ENCODE measurements at regions not wholly inside any gene's neighbourhood (a gene's known extent, or its start where the extent isn't known, plus 50 kb on each side); places are given as distances from the start of the nearest gene placed in this dataset.

GRCh38 chr12:18818579-18819268 is 80.8 kb downstream of the CAPZA3 start:
- Mint-ChIP-seq H3K4me1 (ENCODE audit: unreplicated experiment) (no peaks in the 10 kb centered on the region), H3K27ac (ENCODE audit: unreplicated experiment) (no peak overlapping the region), H3K9me3 (ENCODE audit: unreplicated experiment) (no peaks in the 10 kb centered on the region), H3K4me3 (ENCODE audit: unreplicated experiment) (no peak overlapping the region), H3K27me3 (ENCODE audit: unreplicated experiment) (no peaks in the 10 kb centered on the region), H3K36me3 (ENCODE audit: low read depth, unreplicated experiment) (no peaks in the 10 kb centered on the region)
- DNase-seq (ENCODE audit: low spot score), result no peak
- no peak for TF ChIP-seq CTCF (IDR thresholded peaks at IDR 0.05; ENCODE audit: unreplicated experiment)

GRCh38 chr12:18819484-18819883 is 81.6 kb downstream of the CAPZA3 start:
- H3K9me3 Mint-ChIP-seq (ENCODE audit: unreplicated experiment), result no peaks in the 10 kb centered on the region
- H3K4me3 Mint-ChIP-seq (ENCODE audit: unreplicated experiment), result no peak overlapping the region
- H3K4me1 Mint-ChIP-seq (ENCODE audit: unreplicated experiment), result no peaks in the 10 kb centered on the region

GRCh38 chr12:18823461-18823860 is 85.5 kb downstream of the CAPZA3 start:
- Mint-ChIP-seq H3K4me1 (ENCODE audit: unreplicated experiment) (no peaks in the 10 kb centered on the region), H3K4me3 (ENCODE audit: unreplicated experiment) (no peak overlapping the region), H3K27ac (ENCODE audit: unreplicated experiment) (no peak overlapping the region), H3K36me3 (ENCODE audit: low read depth, unreplicated experiment) (no peaks in the 10 kb centered on the region), H3K27me3 (ENCODE audit: unreplicated experiment) (no peaks in the 10 kb centered on the region), H3K9me3 (ENCODE audit: unreplicated experiment) (peaks cover 2% of the 10 kb centered on the region)
- no peak for DNase-seq (ENCODE audit: low spot score)
- TF ChIP-seq CTCF (IDR thresholded peaks at IDR 0.05; ENCODE audit: unreplicated experiment), result no peak

More at GRCh38 chr12:18819484-18819883, 81.6 kb downstream of the CAPZA3 start:
- Mint-ChIP-seq H3K36me3 (ENCODE audit: low read depth, unreplicated experiment) (no peaks in the 10 kb centered on the region), H3K27me3 (ENCODE audit: unreplicated experiment) (no peaks in the 10 kb centered on the region), H3K27ac (ENCODE audit: unreplicated experiment) (no peak overlapping the region)
- no peak for TF ChIP-seq CTCF (IDR thresholded peaks at IDR 0.05; ENCODE audit: unreplicated experiment)
- DNase-seq (ENCODE audit: low spot score), result no peak

- Mint-ChIP-seq H3K4me1 (ENCODE audit: unreplicated experiment) (no peaks in the 10 kb centered on the region), H3K4me3 (ENCODE audit: unreplicated experiment) (no peak overlapping the region), H3K27me3 (ENCODE audit: unreplicated experiment) (no peaks in the 10 kb centered on the region), H3K9me3 (ENCODE audit: unreplicated experiment) (peaks cover 9% of the 10 kb centered on the region), H3K36me3 (ENCODE audit: low read depth, unreplicated experiment) (no peaks in the 10 kb centered on the region), H3K27ac (ENCODE audit: unreplicated experiment) (no peak overlapping the region)
- TF ChIP-seq CTCF (IDR thresholded peaks at IDR 0.05; ENCODE audit: unreplicated experiment), result no peak
- no peak for DNase-seq (ENCODE audit: low spot score)
These were observed 86.4 kb downstream of the CAPZA3 start for GRCh38 chr12:18824287-18824686.

- no peak for DNase-seq (ENCODE audit: low spot score)
- Mint-ChIP-seq H3K9me3 (ENCODE audit: unreplicated experiment) (peaks cover 9% of the 10 kb centered on the region), H3K27me3 (ENCODE audit: unreplicated experiment) (no peaks in the 10 kb centered on the region), H3K36me3 (ENCODE audit: low read depth, unreplicated experiment) (no peaks in the 10 kb centered on the region), H3K4me1 (ENCODE audit: unreplicated experiment) (no peaks in the 10 kb centered on the region), H3K4me3 (ENCODE audit: unreplicated experiment) (no peak overlapping the region), H3K27ac (ENCODE audit: unreplicated experiment) (no peak overlapping the region)
- no peak for TF ChIP-seq CTCF (IDR thresholded peaks at IDR 0.05; ENCODE audit: unreplicated experiment)
These were observed 87.2 kb downstream of the CAPZA3 start for GRCh38 chr12:18825138-18825537.
